LNCaP clone FGC (cell line): ENCODE measurements at regions not wholly inside any gene's neighbourhood (a gene's known extent, or its start where the extent isn't known, plus 50 kb on each side); places are given as distances from the start of the nearest gene placed in this dataset.

Source experiments
- DNase-seq: peaks from one replicate; pipeline ENCODE4 v3.0.0-alpha.2; 2011; ENCODE audit warnings: low read depth
- H3K4me3 ChIP-seq: 2 replicates; pipeline ENCODE4 v1.5.1; 2011; ENCODE audit warnings: mild to moderate bottlenecking, low read depth, low read length, control low read depth
- TF ChIP-seq, protein P1 (sequence below): IDR thresholded peaks from 2 replicates; pipeline ENCODE4 v1.5.1; 2012; ENCODE audit warnings: mild to moderate bottlenecking; ENCODE audit not compliant: control insufficient read depth, insufficient read depth; ENCODE audit errors: extremely low read depth

DNA sequence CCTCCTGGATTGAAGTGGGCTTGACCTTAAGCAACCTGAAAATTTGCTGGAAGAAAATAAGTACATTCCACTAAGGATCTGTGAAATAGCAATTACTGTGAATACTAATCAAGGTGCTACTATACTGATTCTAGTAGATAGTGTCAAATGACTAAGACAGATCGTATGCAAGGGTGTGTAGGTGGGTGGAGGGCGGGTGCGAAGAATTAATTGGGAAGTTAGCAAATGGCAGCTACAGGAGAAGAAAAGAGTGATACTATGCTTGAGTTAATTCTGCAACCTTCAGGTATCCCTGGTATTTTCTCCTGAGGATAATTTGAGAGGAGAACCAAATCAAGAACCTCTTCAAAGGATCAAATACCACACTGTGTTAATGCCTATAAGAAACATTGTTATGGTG, 501.9 kb downstream of the INHBA start:
- H3K4me3 ChIP-seq: no peak overlapping the region
- TF ChIP-seq, protein P1, sequence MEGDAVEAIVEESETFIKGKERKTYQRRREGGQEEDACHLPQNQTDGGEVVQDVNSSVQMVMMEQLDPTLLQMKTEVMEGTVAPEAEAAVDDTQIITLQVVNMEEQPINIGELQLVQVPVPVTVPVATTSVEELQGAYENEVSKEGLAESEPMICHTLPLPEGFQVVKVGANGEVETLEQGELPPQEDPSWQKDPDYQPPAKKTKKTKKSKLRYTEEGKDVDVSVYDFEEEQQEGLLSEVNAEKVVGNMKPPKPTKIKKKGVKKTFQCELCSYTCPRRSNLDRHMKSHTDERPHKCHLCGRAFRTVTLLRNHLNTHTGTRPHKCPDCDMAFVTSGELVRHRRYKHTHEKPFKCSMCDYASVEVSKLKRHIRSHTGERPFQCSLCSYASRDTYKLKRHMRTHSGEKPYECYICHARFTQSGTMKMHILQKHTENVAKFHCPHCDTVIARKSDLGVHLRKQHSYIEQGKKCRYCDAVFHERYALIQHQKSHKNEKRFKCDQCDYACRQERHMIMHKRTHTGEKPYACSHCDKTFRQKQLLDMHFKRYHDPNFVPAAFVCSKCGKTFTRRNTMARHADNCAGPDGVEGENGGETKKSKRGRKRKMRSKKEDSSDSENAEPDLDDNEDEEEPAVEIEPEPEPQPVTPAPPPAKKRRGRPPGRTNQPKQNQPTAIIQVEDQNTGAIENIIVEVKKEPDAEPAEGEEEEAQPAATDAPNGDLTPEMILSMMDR: no peak
- no peak for DNase-seq

DNA sequence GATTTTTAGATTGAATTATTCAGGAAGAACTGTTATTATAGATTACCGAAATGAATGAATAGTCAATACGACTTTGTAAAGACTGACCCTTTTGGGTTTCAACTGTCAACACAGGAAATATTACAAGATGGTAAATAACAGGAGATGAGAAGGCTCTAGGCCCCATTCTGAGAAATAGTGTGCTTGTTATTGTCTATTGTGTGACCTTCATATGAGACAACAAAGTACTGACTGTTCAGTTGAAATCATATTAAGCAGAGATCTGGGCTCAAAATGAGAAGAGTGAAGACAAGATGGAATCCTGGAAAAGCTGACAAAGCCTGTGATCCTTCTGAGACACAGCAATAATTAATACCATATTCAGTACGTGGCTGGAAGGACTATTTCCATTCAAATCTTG, 503.8 kb downstream of the INHBA start:
- no peak overlapping the region for H3K4me3 ChIP-seq
- no peak for DNase-seq
- TF ChIP-seq, protein P1: no peak

DNA sequence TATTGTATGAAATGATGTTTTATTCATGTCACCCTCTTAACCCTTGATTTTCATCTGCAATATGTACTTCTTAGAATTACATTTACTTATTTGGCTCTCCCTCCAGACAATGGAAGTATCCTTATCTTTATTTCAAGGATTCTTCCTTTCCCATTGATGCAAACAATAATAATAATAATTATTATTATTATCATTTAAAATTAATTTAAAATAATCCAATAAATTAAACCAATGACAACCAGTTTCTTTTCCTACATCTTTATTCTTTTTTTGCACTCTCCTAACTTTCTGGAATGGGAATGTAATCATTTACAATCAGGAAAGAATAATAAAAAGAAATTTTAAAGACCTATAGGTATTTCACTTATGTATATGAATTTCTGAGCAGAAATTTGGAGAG, 504.4 kb downstream of the INHBA start:
- DNase-seq: no peak
- TF ChIP-seq, protein P1: no peak
- H3K4me3 ChIP-seq: no peak overlapping the region

DNA sequence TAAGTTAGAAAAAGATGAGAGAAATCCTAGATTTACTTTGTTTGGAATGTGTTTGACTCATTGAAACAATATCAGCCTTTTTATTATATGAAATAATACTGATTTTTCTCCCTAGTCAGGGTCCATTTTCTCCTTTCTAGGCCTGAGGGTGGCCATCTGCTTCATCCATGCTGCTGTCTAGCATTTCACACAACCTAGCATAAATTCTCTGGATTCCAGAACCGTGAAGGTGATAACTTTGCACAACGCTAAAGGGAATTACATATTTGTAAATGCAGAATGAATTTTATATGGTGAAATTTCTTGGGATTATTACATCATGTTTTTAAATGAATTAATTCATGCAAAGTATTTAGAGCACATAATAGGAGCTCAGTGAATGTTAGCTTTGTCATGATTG, 505.1 kb downstream of the INHBA start:
- no peak for DNase-seq
- TF ChIP-seq, protein P1: no peak
- H3K4me3 ChIP-seq: no peak overlapping the region

DNA sequence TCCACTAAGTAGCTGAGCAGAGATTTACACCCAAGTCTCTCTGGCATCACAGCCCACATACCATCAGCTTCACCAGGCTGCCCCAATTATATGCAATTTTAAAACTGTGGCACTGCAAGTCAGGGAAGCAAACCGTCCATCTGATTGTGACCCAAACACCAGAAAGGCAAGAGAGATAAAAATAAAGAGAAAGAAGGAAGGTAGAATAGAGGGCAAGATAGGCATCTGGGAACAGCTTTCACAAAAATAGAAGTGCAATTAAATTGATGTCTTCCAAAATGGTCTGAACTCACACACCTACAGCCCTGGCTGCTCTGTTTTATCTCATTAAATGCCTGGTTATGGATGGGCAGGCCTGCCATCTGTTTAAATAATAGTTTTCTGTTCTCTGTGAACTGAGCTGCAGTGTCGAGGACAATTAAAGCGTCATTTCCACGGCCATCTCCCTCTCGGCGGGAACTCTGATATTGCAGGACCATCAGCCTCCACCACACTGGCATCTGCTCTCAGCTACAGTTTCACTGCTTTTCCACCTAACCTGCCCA, 509.1 kb downstream of the INHBA start:
- TF ChIP-seq, protein P1: no peak
- no peak for DNase-seq
- H3K4me3 ChIP-seq: no peak overlapping the region

DNA sequence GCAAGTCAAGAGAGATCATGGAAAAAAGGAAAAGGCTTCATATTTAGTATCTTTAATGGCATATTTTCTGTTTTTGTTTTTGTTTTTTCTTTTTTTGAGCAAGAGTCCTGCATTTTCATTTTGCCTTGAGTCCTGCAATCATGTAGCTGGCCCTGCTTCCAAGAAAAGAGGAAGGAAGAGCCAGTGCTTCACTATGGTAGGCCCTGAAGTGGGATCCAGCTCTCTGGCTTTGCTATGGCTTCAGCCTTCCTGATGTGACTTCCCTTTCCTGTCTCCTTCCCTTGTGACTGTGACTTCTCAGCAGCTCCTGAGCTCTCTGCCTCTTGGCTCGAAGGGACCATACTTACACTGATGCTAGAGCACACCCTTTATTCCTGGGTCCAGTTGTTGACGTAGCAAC, 512.3 kb downstream of the INHBA start:
- DNase-seq: no peak
- TF ChIP-seq, protein P1: no peak
- no peak overlapping the region for H3K4me3 ChIP-seq

DNA sequence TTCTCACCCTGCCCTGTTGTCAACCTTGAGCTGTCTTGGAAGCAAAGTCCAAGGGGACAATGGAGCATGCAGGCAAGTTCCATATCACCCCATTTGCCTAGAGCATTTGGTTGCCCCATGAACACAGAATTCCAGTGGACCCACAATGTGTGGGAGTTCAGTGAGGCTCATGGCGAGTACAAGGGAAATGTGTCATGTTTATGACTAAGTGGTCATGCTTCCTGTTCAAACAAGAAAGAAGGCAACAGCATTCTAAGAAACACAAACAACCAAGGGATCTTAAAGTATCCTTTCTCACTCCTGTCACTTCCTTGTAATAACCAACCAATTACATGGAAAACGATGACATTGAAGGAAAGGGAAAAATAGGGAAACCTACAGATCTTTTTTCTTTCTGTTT, 513.0 kb downstream of the INHBA start:
- peak; percentile 59 for DNase-seq
- H3K4me3 ChIP-seq: no peak overlapping the region
- TF ChIP-seq, protein P1: no peak
